ENCODE measurements at regions not wholly inside any gene's neighbourhood (a gene's known extent, or its start where the extent isn't known, plus 50 kb on each side); places are given as distances from the start of the nearest gene placed in this dataset.

- TF ChIP-seq CTCF (IDR thresholded peaks at IDR 0.05; ENCODE audit: low read depth, low read length, poor library complexity, severe bottlenecking) (no peak), EZH2phosphoT487 (IDR thresholded peaks at IDR 0.05; ENCODE audit: borderline replicate concordance, low read length) (no peak)
These were observed 241.0 kb downstream of the NSUN3 start for GRCh38 chr3:94303897-94304296.

Data from DOHH2 (cell line).